ENCODE measurements at regions not wholly inside any gene's neighbourhood (a gene's known extent, or its start where the extent isn't known, plus 50 kb on each side); places are given as distances from the start of the nearest gene placed in this dataset.

- no peak for DNase-seq (ENCODE audit: low read depth in 2 of 2)
Observed at GRCh38 chr4:124501576-124501975, 211.0 kb downstream of the ANKRD50 start.

- no peak for DNase-seq (ENCODE audit: low read depth in 2 of 2)
Observed at GRCh38 chr4:124504431-124504830, 208.1 kb downstream of the ANKRD50 start.

- peak in 1 of 2 donors; percentile 25 for DNase-seq (ENCODE audit: low read depth in 2 of 2)
Observed at GRCh38 chr4:124505211-124505610, 207.3 kb downstream of the ANKRD50 start.

GRCh38 chr4:124509151-124509550, 203.4 kb downstream of the ANKRD50 start:
- no peak for DNase-seq (ENCODE audit: low read depth in 2 of 2)

- DNase-seq (ENCODE audit: low read depth in 2 of 2): no peak
Observed at GRCh38 chr4:124514588-124514987, 197.9 kb downstream of the ANKRD50 start.

- DNase-seq (ENCODE audit: low read depth in 2 of 2): no peak
Observed at GRCh38 chr4:124515591-124515990, 196.9 kb downstream of the ANKRD50 start.

GRCh38 chr4:124519196-124519595, 193.3 kb downstream of the ANKRD50 start:
- DNase-seq (ENCODE audit: low read depth in 2 of 2): no peak

- no peak for DNase-seq (ENCODE audit: low read depth in 2 of 2)
Observed at GRCh38 chr4:124523816-124524215, 188.7 kb downstream of the ANKRD50 start.

- DNase-seq (ENCODE audit: low read depth in 2 of 2): no peak
Observed at GRCh38 chr4:124525524-124525923, 187.0 kb downstream of the ANKRD50 start.

GRCh38 chr4:124526331-124526730, 186.2 kb downstream of the ANKRD50 start:
- peak; percentile 41 to 74 for DNase-seq (ENCODE audit: low read depth in 2 of 2)

- peak; percentile 55 to 82 for DNase-seq (ENCODE audit: low read depth in 2 of 2)
Observed at GRCh38 chr4:124526769-124527168, 185.8 kb downstream of the ANKRD50 start.

GRCh38 chr4:124527364-124527763, 185.2 kb downstream of the ANKRD50 start:
- DNase-seq (ENCODE audit: low read depth in 2 of 2): no peak

GRCh38 chr4:124529131-124529530, 183.4 kb downstream of the ANKRD50 start:
- DNase-seq (ENCODE audit: low read depth in 2 of 2): no peak

- DNase-seq (ENCODE audit: low read depth in 2 of 2): no peak
Observed at GRCh38 chr4:124530464-124531077, 182.0 kb downstream of the ANKRD50 start.

- DNase-seq (ENCODE audit: low read depth in 2 of 2): no peak
Observed at GRCh38 chr4:124534131-124534530, 178.4 kb downstream of the ANKRD50 start.

- no peak for DNase-seq (ENCODE audit: low read depth in 2 of 2)
Observed at GRCh38 chr4:124535003-124535402, 177.5 kb downstream of the ANKRD50 start.

GRCh38 chr4:124536946-124537345, 175.6 kb downstream of the ANKRD50 start:
- DNase-seq (ENCODE audit: low read depth in 2 of 2): no peak

- peak in 1 of 2 donors; percentile 11 for DNase-seq (ENCODE audit: low read depth in 2 of 2)
Observed at GRCh38 chr4:124537971-124538370, 174.6 kb downstream of the ANKRD50 start.

GRCh38 chr4:124540014-124540413, 172.5 kb downstream of the ANKRD50 start:
- DNase-seq (ENCODE audit: low read depth in 2 of 2): no peak

GRCh38 chr4:124541652-124542420, 170.7 kb downstream of the ANKRD50 start:
- DNase-seq (ENCODE audit: low read depth in 2 of 2): no peak

GRCh38 chr4:124555959-124556358, 156.6 kb downstream of the ANKRD50 start:
- DNase-seq (ENCODE audit: low read depth in 2 of 2): no peak

- DNase-seq (ENCODE audit: low read depth in 2 of 2): peak; percentile 49 to 89
Observed at GRCh38 chr4:124564121-124564520, 148.4 kb downstream of the ANKRD50 start.

- DNase-seq (ENCODE audit: low read depth in 2 of 2): peak in 1 of 2 donors; percentile 51
Observed at GRCh38 chr4:124565371-124565770, 147.2 kb downstream of the ANKRD50 start.
